Activated CD8-positive, alpha-beta memory T cell treated with anti-CD3 and anti-CD28 coated beads for 36 hours (primary cell): ENCODE measurements at regions not wholly inside any gene's neighbourhood (a gene's known extent, or its start where the extent isn't known, plus 50 kb on each side); places are given as distances from the start of the nearest gene placed in this dataset.

Source experiments
- CTCF ChIA-PET: fragments of 350-600 bp; sonication (Branson Sonifier 250); formaldehyde crosslinking; loops from one replicate; lab custom pipeline; 2021; ENCODE audit warnings: antibody characterized with exemption; lab: Charles Lee
- POLR2A ChIA-PET: fragments of 350-600 bp; sonication (Branson Sonifier 250); formaldehyde crosslinking; loops from one replicate; lab custom pipeline; 2021; ENCODE audit warnings: antibody characterized with exemption; lab: Charles Lee

GRCh38 chr10:124270530-124271327, 148.0 kb downstream of the OAT start:
- CTCF ChIA-PET = no interaction called here
- POLR2A ChIA-PET = no interaction called here

GRCh38 chr10:124268976-124269375, 149.7 kb downstream of the OAT start:
- ChIA-PET POLR2A (no interaction called here), CTCF (no interaction called here)

GRCh38 chr10:124267911-124268549, 150.7 kb downstream of the OAT start:
- ChIA-PET POLR2A (no interaction called here), CTCF (no interaction called here)

- ChIA-PET POLR2A (no interaction called here), CTCF (no interaction called here)
Measured at GRCh38 chr10:124267231-124267885, 151.4 kb downstream of the OAT start.

GRCh38 chr10:124266468-124267230, 152.1 kb downstream of the OAT start:
- CTCF ChIA-PET = no interaction called here
- POLR2A ChIA-PET = no interaction called here

- CTCF ChIA-PET = no interaction called here
- POLR2A ChIA-PET = no interaction called here
Measured at GRCh38 chr10:124265776-124266467, 152.8 kb downstream of the OAT start.

- ChIA-PET POLR2A (no interaction called here), CTCF (no interaction called here)
Measured at GRCh38 chr10:124265391-124265745, 153.4 kb downstream of the OAT start.

- POLR2A ChIA-PET = no interaction called here
- CTCF ChIA-PET = no interaction called here
Measured at GRCh38 chr10:124264711-124265390, 153.9 kb downstream of the OAT start.

- POLR2A ChIA-PET = no interaction called here
- CTCF ChIA-PET = no interaction called here
Measured at GRCh38 chr10:124264271-124264670, 154.5 kb downstream of the OAT start.

GRCh38 chr10:124263726-124264125, 155.0 kb downstream of the OAT start:
- POLR2A ChIA-PET = no interaction called here
- CTCF ChIA-PET = no interaction called here

GRCh38 chr10:124262971-124263370, 155.8 kb downstream of the OAT start:
- POLR2A ChIA-PET = no interaction called here
- CTCF ChIA-PET = no interaction called here

- CTCF ChIA-PET = no interaction called here
- POLR2A ChIA-PET = no interaction called here
Measured at GRCh38 chr10:124262234-124262865, 156.4 kb downstream of the OAT start.

GRCh38 chr10:124259139-124259825, 159.4 kb downstream of the OAT start:
- ChIA-PET CTCF (interaction anchor here (2.0 kb wide), 1 partner anchor 130 kb away, joined by 8 read pairs; no protein-coding TSS in a partner anchor), POLR2A (no interaction called here)

- CTCF ChIA-PET = interaction anchor here (2.0 kb wide), 1 partner anchor 131 kb away, joined by 8 read pairs; no protein-coding TSS in a partner anchor
- POLR2A ChIA-PET = no interaction called here
Measured at GRCh38 chr10:124257781-124258180, 160.9 kb downstream of the OAT start.

- ChIA-PET CTCF (no interaction called here), POLR2A (no interaction called here)
Measured at GRCh38 chr10:124256151-124256550, 162.6 kb downstream of the OAT start.

GRCh38 chr10:124255556-124255955, 162.2 kb upstream of the CHST15 start:
- POLR2A ChIA-PET = no interaction called here
- CTCF ChIA-PET = interaction anchor here (0.7 to 1.1 kb wide), 2 partner anchors 134 to 178 kb away, joined by 3 read pairs; no protein-coding TSS in a partner anchor

GRCh38 chr10:124254490-124254889, 161.1 kb upstream of the CHST15 start:
- ChIA-PET POLR2A (no interaction called here), CTCF (interaction anchor here (0.8 to 1.1 kb wide), 2 partner anchors 10 to 135 kb away, joined by 3 read pairs; no protein-coding TSS in a partner anchor)

- ChIA-PET POLR2A (no interaction called here), CTCF (no interaction called here)
Measured at GRCh38 chr10:124253006-124253405, 159.6 kb upstream of the CHST15 start.
